OCI-LY1 (cell line): ENCODE measurements at regions not wholly inside any gene's neighbourhood (a gene's known extent, or its start where the extent isn't known, plus 50 kb on each side); places are given as distances from the start of the nearest gene placed in this dataset.
"Not testable (repeated sequence)": the region's sequence is repeated elsewhere in the genome, so short reads cannot be mapped to it uniquely, and the experiment has no call there.

Source experiments
- H2AFZ ChIP-seq: fragments of 200-600 bp; sonication (generic), shearing (Covaris generic); 2 replicates; pipeline ENCODE4 v1.6.0; 2014; ENCODE audit warnings: antibody characterized with exemption, mild to moderate bottlenecking, low read length
- H3F3A ChIP-seq: fragments of 200-600 bp; sonication (generic), shearing (Covaris generic); 2 replicates; pipeline ENCODE4 v1.6.0; 2014; ENCODE audit warnings: mild to moderate bottlenecking, antibody characterized with exemption, low read length, moderate library complexity; ENCODE audit not compliant: insufficient read depth
- H3K27ac ChIP-seq: fragments of 200-600 bp; sonication (generic); 2 replicates; pipeline ENCODE4 v1.5.1; 2014; ENCODE audit warnings: low read length, mixed run types, mild to moderate bottlenecking, low read depth; ENCODE audit not compliant: poor library complexity, severe bottlenecking
- H3K27me3 ChIP-seq: fragments of 200-600 bp; sonication (generic); 2 replicates; pipeline ENCODE4 v1.6.0; 2014; ENCODE audit warnings: antibody characterized with exemption, mild to moderate bottlenecking, low read length, moderate library complexity; ENCODE audit not compliant: insufficient read depth
- H3K36me3 ChIP-seq: fragments of 200-600 bp; sonication (generic); 2 replicates; pipeline ENCODE4 v1.6.1; 2014; ENCODE audit warnings: mild to moderate bottlenecking, antibody characterized with exemption, low read length, moderate library complexity, mixed read lengths; ENCODE audit not compliant: insufficient read depth
- H3K4me1 ChIP-seq: fragments of 200-600 bp; sonication (generic); 2 replicates; pipeline ENCODE4 v1.5.1; 2014; ENCODE audit warnings: mild to moderate bottlenecking, low read length, moderate library complexity; ENCODE audit not compliant: insufficient read depth, severe bottlenecking
- H3K4me2 ChIP-seq: fragments of 200-600 bp; sonication (generic), shearing (Covaris generic); 2 replicates; pipeline ENCODE4 v1.6.1; 2014; ENCODE audit warnings: low read length
- H3K4me3 ChIP-seq: fragments of 200-600 bp; sonication (generic); 2 replicates; pipeline ENCODE4 v1.5.1; 2014; ENCODE audit warnings: low read length, low read depth, mild to moderate bottlenecking, mixed read lengths; ENCODE audit not compliant: poor library complexity, severe bottlenecking
- H3K79me2 ChIP-seq: fragments of 200-600 bp; shearing (Covaris generic); 2 replicates; pipeline ENCODE4 v1.6.1; 2016; ENCODE audit warnings: mixed run types, low read length, mixed read lengths; ENCODE audit not compliant: insufficient read depth
- H3K9ac ChIP-seq: fragments of 200-600 bp; sonication (generic), shearing (Covaris generic); 2 replicates; pipeline ENCODE4 v1.6.1; 2014; ENCODE audit warnings: mild to moderate bottlenecking, low read length, mixed read lengths
- H3K9me2 ChIP-seq: fragments of 200-600 bp; sonication (generic), shearing (Covaris generic); 2 replicates; pipeline ENCODE4 v1.6.1; 2014; ENCODE audit warnings: low read depth, mild to moderate bottlenecking, low read length, mixed read lengths
- H3K9me3 ChIP-seq: fragments of 200-600 bp; shearing (Covaris generic); 2 replicates; pipeline ENCODE4 v1.6.1; 2014; ENCODE audit warnings: low read length, mixed read lengths
- H4K20me1 ChIP-seq: fragments of 200-600 bp; sonication (generic), shearing (Covaris generic); 2 replicates; pipeline ENCODE4 v1.6.0; 2016; ENCODE audit warnings: mild to moderate bottlenecking, low read length; ENCODE audit not compliant: insufficient read depth
- EZH2 ChIP-seq: fragments of 200-600 bp; sonication (generic), shearing (Covaris generic); IDR thresholded peaks from 2 replicates; pipeline ENCODE4 v1.8.0; 2017; ENCODE audit warnings: borderline replicate concordance, mixed run types, mild to moderate bottlenecking, antibody characterized with exemption, low read length, moderate library complexity, mixed read lengths
- TF ChIP-seq, protein P1 (sequence below): fragments of 200-600 bp; sonication (generic), shearing (Covaris generic); IDR thresholded peaks from 2 replicates; pipeline ENCODE4 v1.5.1; 2017; ENCODE audit warnings: mild to moderate bottlenecking, antibody characterized with exemption, low read length, moderate library complexity, mixed read lengths

DNA sequence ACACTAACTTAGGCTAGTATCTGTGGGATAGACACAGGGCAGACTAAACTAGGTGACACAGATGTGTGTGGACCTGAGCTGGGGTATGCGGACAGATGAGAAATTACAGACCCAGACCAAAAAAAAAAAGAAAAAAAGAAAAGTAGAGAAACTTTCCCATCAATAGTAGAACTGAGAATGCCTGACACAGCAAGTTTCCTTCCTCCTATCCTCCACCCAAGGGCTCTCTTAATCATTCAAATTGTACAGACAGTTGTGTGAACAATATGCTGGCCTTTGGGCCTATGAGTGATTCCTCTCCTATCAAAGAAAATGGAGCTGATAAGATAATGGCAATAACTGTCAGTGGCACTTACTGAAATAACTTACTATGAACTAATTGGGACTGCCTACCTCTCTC, 226.7 kb upstream of the PRDM1 start:
- H3K9me3 ChIP-seq, result no peaks in the 10 kb centered on the region
- H3K27ac ChIP-seq, result no peak overlapping the region
- H4K20me1 ChIP-seq, result no peaks in the 10 kb centered on the region
- H3K79me2 ChIP-seq, result no peaks in the 10 kb centered on the region
- no peaks in the 10 kb centered on the region for H3K9me2 ChIP-seq
- H2AFZ ChIP-seq, result no peak overlapping the region
- H3K36me3 ChIP-seq, result no peaks in the 10 kb centered on the region
- no peak overlapping the region for H3K4me2 ChIP-seq
- no peaks in the 10 kb centered on the region for H3F3A ChIP-seq
- TF ChIP-seq EZH2, result no peak
- TF ChIP-seq, protein P1, sequence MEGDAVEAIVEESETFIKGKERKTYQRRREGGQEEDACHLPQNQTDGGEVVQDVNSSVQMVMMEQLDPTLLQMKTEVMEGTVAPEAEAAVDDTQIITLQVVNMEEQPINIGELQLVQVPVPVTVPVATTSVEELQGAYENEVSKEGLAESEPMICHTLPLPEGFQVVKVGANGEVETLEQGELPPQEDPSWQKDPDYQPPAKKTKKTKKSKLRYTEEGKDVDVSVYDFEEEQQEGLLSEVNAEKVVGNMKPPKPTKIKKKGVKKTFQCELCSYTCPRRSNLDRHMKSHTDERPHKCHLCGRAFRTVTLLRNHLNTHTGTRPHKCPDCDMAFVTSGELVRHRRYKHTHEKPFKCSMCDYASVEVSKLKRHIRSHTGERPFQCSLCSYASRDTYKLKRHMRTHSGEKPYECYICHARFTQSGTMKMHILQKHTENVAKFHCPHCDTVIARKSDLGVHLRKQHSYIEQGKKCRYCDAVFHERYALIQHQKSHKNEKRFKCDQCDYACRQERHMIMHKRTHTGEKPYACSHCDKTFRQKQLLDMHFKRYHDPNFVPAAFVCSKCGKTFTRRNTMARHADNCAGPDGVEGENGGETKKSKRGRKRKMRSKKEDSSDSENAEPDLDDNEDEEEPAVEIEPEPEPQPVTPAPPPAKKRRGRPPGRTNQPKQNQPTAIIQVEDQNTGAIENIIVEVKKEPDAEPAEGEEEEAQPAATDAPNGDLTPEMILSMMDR, result no peak
- no peaks in the 10 kb centered on the region for H3K27me3 ChIP-seq
- H3K4me1 ChIP-seq, result no peaks in the 10 kb centered on the region
- H3K4me3 ChIP-seq, result no peak overlapping the region
- no peak overlapping the region for H3K9ac ChIP-seq

DNA sequence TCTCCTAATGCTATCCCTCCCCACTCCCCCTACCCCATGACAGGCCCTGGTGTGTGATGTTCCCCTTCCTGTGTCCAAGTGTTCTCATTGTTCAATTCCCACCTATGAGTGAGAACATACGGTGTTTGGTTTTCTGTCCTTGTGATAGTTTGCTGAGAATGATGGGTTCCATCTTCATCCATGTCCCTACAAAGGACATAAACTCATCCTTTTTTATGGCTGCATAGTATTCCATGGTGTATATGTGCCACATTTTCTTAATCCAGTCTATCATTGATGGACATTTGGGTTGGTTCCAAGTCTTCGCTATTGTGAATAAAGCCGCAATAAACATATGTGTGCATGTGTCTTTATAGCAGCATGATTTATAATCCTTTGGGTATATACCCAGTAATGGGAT, 227.5 kb upstream of the PRDM1 start:
- H3K9me3 ChIP-seq, H3K9ac ChIP-seq, H3K4me2 ChIP-seq, H3K4me3 ChIP-seq, H3K4me1 ChIP-seq, H3K9me2 ChIP-seq, H3K36me3 ChIP-seq, H3K79me2 ChIP-seq, H3F3A ChIP-seq, H3K27ac ChIP-seq, H4K20me1 ChIP-seq, H2AFZ ChIP-seq, H3K27me3 ChIP-seq: not testable (repeated sequence)

DNA sequence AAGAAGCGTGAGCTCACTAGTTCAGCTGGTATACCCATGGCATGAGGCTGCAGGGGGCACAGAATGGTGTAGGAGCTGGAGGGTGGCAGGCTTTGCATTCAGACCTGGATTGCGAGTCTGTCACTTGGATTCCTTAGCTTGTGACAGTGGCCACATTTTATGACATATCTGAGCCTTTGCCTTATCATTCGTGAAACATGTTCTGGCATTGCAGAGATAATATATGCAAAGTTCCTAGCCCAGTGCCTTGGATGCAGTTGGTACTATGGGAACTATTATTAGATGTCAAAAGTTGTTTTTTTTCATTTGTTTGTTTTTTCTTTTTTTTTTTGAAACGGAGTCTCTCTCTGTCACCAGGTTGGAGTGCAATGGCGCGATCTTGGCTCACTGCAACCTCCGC, 230.7 kb upstream of the PRDM1 start:
- Histone ChIP-seq H3K9ac (no peak overlapping the region), H3F3A (no peaks in the 10 kb centered on the region), H2AFZ (no peak overlapping the region), H3K9me2 (no peaks in the 10 kb centered on the region), H3K4me3 (no peak overlapping the region), H3K4me1 (no peaks in the 10 kb centered on the region), H3K9me3 (no peaks in the 10 kb centered on the region), H3K36me3 (no peaks in the 10 kb centered on the region), H4K20me1 (no peaks in the 10 kb centered on the region), H3K4me2 (no peak overlapping the region), H3K79me2 (no peaks in the 10 kb centered on the region), H3K27ac (no peak overlapping the region), H3K27me3 (no peaks in the 10 kb centered on the region)
- TF ChIP-seq, protein P1, result no peak
- TF ChIP-seq EZH2, result no peak

DNA sequence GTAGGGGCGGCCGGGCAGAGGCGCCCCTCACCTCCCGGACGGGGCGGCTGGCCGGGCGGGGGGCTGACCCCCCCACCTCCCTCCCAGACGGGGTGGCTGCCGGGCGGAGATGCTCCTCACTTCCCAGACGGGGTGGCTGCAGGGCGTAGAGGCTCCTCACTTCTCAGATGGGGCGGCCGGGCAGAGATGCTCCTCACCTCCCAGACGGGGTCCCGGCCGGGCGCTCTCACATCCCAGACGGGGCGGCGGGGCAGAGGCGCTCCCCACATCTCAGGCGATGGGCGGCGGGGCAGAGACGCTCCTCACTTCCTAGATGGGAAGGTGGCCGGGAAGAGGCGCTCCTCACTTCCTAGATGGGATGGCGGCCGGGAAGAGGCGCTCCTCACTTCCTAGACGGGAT, 232.2 kb upstream of the PRDM1 start:
- H3K4me1 ChIP-seq, result not testable (repeated sequence)

More for the DNA sequence above, 232.2 kb upstream of the PRDM1 start:
- H3K4me3 ChIP-seq, H3K9ac ChIP-seq, H3K27me3 ChIP-seq, H4K20me1 ChIP-seq, H3K27ac ChIP-seq, H3F3A ChIP-seq, H3K36me3 ChIP-seq, H3K9me2 ChIP-seq, H3K9me3 ChIP-seq, H2AFZ ChIP-seq, H3K79me2 ChIP-seq, H3K4me2 ChIP-seq: not testable (repeated sequence)
